ENCODE measurements at regions not wholly inside any gene's neighbourhood (a gene's known extent, or its start where the extent isn't known, plus 50 kb on each side); places are given as distances from the start of the nearest gene placed in this dataset.
"Not testable (repeated sequence)": the region's sequence is repeated elsewhere in the genome, so short reads cannot be mapped to it uniquely, and the experiment has no call there.

- no peak for DNase-seq (ENCODE audit: low read depth)
Measured at GRCh38 chr3:66633402-66634381, 132.9 kb upstream of the LRIG1 start.

DNA sequence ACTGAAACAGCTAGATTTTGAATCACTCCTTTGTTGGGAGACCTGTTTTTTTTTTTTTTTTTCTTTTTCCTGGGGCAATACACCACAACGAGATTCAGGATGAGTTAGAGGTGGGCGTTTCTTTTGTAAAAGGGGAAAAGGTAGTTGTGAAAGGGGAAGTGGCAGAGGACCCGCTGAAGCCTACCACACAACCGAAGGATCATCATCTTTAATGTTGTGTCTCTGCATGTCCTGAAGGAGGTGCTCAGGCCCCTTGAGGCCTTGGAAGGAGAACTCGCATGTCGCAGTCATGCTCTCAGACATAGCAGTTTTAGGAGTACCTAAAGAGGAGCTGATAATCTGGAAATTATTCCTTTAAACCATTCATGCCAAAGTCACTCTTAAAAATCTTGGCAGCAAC lies 137.9 kb upstream of the LRIG1 start:
- DNase-seq (ENCODE audit: low read depth), result no peak

GRCh38 chr3:66639809-66640356 lies 139.1 kb upstream of the LRIG1 start:
- no peak for DNase-seq (ENCODE audit: low read depth)

DNA sequence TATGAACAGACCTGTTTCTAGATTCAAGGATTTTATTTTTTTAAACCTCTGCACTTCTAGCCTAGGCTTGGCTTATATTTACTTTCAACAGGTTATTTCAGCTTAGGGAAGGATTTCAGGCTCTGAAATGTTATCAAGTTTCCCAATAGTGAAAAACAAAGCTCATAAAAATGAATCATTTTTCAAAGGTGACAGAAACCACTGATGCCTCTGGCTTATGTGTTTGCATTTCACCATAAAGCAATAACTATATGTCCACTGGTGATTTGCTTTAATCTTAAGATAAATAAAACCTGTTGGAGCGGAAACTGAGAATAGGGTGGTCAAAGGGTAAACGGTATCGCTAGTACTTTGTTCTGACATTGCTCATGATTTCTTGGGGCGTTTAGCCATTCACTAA lies 141.2 kb upstream of the LRIG1 start:
- DNase-seq (ENCODE audit: low read depth), result no peak

DNA sequence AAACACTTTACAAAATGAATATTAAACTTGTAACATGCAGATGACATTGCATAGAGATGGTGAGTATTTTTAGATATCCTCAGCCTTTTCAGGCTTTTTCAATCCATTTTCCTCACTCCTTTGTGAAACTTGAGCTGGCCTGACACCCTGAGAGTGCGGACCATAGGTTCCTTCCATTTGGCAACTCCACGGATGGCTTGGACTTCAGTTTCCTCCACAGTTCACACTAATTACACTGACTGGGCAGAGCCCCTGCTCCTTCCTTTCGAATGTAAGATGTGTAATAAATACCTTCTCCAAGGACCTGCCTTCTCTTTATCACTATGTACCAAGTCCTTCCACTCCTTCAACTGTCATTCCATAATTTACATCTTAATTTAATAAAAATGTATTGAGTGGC lies 141.7 kb upstream of the LRIG1 start:
- no peak for DNase-seq (ENCODE audit: low read depth)

DNA sequence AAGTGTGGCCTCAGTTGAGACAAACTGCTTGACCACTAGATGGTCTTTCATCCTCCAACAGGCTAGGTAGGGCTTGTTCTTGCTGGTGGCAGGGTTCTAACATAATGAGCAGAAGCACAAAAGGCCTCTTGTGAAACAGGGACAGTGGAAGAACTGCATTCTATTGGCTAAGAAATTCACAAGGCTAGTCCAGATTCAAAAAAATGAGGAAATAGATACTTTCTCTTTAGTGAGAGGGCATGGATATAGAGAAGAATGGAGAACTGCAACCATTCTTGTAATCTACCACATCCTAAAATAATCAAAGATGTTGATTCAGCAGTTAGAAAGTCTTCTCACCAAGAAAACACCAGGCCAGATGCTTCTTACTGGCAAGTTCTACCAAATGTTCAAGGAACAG lies 143.7 kb upstream of the LRIG1 start:
- DNase-seq (ENCODE audit: low read depth), result no peak

DNA sequence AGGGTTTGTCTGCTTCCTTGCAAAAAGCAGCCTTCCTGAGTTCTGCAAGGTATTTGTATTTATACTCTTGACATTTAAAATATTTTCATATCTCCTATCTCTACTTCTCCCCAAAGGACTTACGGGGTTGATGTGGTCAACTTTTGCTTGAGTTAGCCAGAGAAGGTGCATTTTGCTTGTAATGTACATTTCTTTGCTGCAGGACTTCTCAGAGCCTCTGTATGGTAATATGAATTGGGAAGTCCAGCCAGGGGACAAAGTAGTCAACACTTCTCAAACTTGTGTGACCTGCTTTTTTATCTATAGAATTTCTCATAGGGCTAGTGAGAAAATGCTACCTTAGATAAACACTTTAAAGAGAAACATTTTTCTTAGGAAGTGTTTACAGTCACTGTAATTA lies 148.2 kb upstream of the LRIG1 start:
- DNase-seq (ENCODE audit: low read depth), result no peak

GRCh38 chr3:66651520-66651919 lies 150.7 kb upstream of the LRIG1 start:
- DNase-seq (ENCODE audit: low read depth), result not testable (repeated sequence)

- DNase-seq (ENCODE audit: low read depth), result not testable (repeated sequence)
Measured at GRCh38 chr3:66652100-66652499, 151.3 kb upstream of the LRIG1 start.

GRCh38 chr3:66655044-66655443 lies 154.2 kb upstream of the LRIG1 start:
- DNase-seq (ENCODE audit: low read depth), result no peak

DNA sequence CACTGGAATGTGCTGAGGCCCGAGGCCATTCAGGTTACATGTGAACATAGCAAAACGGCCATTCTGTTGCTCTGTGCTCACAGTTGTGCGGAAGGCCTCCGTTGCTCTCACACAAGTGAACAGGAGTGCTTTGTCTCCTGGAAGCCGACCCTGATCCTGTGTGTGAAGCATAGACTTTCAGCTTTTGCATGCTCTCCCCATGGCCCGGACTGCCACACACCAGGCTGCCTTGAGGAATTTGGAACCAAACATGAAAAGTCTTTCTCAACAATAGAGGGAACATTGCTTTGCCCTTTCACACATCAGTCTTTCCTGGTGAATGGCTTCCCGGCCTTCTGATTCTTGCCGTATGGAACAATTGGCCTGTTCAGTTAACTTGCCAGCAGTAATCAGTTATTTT lies 154.8 kb upstream of the LRIG1 start:
- DNase-seq (ENCODE audit: low read depth), result no peak

GRCh38 chr3:66656609-66657008 lies 155.8 kb upstream of the LRIG1 start:
- no peak for DNase-seq (ENCODE audit: low read depth)

- DNase-seq (ENCODE audit: low read depth), result no peak
Measured at GRCh38 chr3:66659056-66659455, 158.2 kb upstream of the LRIG1 start.

DNA sequence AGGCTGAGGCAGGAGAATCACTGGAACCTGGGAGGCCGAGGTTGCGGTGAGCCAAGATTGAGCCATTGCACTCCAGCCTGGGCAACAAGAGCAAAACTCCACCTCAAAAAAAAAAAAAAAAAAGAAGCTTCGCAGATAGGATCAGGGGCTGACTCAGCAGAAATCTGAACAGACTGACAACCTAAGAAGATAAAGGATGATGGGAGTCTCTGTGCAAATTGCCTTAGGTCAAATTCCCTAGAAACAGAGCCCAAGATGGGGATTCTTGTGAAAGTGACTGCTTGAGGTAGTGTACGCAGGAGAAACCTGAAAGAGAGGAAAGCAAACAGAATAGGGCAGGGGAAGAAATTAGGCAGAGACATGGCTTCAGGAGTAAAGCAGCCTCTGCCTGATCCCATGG lies 160.8 kb upstream of the LRIG1 start:
- DNase-seq (ENCODE audit: low read depth), result no peak

DNA sequence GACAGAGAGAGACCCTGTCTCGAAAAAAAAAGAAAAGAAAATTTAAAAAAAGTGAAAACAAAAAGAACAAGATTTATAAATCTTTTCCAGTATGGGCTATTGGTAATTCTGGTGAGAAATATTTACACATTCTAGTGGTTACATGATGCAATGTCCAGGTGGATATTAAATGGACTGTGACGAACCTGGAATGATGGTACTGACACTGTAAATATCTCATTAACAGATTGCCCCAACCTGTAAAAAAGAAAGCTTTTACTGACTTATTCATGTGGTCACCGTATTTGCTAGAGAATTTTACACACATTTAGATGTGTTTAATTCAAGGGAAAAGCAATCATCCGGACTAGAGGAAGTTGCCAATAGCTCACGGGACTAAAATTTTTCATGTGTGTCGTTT lies 162.1 kb upstream of the LRIG1 start:
- no peak for DNase-seq (ENCODE audit: low read depth)

DNA sequence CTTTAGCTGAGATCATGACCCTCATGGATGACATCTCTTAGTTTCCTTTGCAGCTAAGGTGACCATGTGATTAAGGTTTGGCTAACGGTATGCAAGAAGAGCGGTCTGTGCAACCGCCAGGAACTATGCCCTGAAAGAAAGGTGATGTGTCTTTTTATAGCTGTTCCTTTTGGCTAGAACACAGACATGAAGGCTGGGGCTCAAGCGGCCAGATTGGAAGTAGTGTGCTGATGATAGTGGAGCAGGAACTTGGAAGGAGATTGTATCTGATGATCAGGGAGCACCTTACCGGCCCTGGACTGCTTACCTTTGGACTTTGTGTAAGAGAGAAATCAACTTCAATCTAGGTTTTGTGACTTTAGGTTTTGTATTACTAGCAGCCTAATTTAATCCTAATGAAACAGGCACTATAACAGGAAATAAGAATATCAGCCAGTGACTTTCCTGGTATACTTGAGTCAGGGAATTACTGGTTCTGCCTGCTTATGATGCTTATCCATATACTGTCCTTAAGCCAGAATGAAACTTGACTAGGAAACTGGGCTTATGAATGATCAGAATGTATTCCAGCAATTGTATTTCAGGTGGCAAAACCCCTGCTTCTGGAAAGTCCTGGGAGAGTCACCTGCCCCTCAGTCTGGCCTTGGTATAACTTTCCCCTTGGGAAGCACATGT lies 164.3 kb upstream of the LRIG1 start:
- no peak for DNase-seq (ENCODE audit: low read depth)

DNA sequence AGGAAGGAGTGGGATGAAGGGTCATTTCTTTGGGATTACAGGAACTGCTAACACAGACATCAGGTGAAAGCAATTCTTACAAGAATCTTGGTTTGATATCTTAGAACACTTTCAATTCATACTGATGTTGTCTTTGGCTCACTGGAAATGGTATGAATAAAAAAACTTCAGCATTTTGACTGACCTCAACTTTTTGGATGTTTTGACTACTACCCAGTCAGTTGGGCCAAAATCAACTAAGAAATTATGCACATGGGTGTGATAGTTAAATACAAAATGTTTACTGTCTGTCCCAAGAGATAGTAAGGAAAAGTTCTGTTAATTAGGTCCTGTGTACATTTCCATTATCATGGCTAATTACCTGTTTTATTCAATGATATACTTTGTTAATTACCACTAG lies 165.5 kb upstream of the LRIG1 start:
- DNase-seq (ENCODE audit: low read depth), result no peak

DNA sequence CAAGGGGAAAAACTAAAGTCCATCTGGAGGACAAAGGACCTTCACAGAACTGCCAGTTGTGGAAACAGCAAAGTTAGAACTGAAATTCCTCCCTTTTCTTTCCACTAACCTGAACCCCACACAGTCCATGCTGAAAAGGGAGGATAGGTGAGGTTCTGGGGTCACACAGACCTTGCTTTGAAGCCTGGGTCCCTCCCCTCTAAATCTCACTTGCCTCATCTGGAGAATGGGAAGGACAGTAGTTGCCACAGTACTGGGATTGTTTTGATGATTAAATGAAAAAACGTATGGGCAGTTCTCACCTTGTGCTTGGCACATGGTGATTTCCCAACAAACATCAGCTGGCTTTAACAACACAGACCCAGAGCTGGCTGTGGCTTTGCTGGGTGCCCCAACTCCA lies 166.4 kb upstream of the LRIG1 start:
- DNase-seq (ENCODE audit: low read depth), result no peak

- no peak for DNase-seq (ENCODE audit: low read depth)
Measured at GRCh38 chr3:66671291-66671690, 170.5 kb upstream of the LRIG1 start.

DNA sequence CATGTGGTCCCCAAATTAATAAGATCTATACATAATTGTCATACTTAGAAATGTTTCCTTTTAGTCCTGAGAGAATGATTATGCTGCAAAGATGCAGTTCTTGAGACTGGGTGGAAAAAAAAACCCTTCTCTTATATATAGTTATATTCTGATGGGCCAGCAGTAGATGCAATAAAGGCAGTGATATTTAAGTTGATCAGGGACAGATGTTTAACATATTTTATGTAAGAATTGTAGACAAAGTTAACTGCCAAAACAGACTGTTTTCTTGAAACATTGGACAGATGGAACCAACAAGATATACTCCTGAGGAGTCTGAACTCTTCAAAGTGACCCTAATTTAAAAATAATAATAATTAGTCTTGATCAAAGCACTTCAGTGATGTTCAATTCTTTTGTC lies 172.0 kb upstream of the LRIG1 start:
- no peak for DNase-seq (ENCODE audit: low read depth)

- DNase-seq (ENCODE audit: low read depth), result no peak
Measured at GRCh38 chr3:66673293-66673692, 172.5 kb upstream of the LRIG1 start.

DNA sequence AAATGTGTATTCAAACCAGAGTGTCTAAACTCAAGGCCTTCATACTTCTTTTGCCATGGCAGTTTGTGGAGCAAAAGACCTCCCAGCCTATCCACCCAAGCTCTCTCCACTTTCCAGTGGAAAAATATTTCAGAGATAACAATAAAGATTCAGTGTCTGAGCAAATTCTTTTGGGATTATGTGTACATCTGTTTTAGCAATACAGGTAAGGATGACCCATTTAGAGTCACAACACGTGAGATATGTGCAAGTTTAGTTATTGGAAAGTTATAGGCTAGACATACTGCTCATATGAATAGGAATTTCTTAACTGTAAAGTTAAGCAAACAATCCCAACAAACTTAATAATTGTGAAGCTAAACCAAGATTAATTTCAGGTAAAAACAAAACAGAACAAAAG lies 174.5 kb upstream of the LRIG1 start:
- no peak for DNase-seq (ENCODE audit: low read depth)
